ENCODE measurements at regions not wholly inside any gene's neighbourhood (a gene's known extent, or its start where the extent isn't known, plus 50 kb on each side); places are given as distances from the start of the nearest gene placed in this dataset.

DNA sequence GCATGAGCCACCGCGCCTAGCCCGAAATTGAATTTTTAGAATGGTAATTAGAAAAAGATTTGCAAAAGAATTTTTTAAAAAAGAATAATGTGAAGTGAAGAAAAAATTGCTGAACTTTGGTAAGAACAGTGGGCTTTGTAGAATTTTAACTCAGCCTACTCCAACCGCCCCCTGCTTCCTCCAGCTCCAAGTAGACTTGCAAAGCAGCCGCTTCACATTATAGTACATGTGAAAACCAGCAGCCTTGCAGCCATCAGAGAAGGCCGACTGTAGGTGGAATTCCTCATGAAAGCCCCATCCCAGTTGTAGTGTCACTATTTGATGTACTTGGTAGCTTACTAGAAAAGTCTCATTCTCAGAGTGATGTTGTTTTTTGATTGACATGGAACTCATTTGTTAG is 835.6 kb downstream of the TBC1D32 start:
- no peak for TF ChIP-seq EP300 (conservative IDR thresholded peaks at IDR 0.05; ENCODE audit: poor library complexity, severe bottlenecking)
- TF ChIP-seq MXI1 (conservative IDR thresholded peaks at IDR 0.05; ENCODE audit: poor library complexity, severe bottlenecking): no peak
- TF ChIP-seq REST (IDR thresholded peaks at IDR 0.05; ENCODE audit: borderline replicate concordance): no peak
- TF ChIP-seq RAD21 (conservative IDR thresholded peaks at IDR 0.05): no peak
- no peak for TF ChIP-seq SMC3 (conservative IDR thresholded peaks at IDR 0.05; ENCODE audit: poor library complexity)
- no peak for TF ChIP-seq POLR2AphosphoS5 (IDR thresholded peaks at IDR 0.05)
- TF ChIP-seq TAF1 (IDR thresholded peaks at IDR 0.05; ENCODE audit: low read depth): no peak
- no peak for TF ChIP-seq CTCF (IDR thresholded peaks at IDR 0.05; ENCODE audit: poor library complexity, severe bottlenecking)
- TF ChIP-seq EZH2 (IDR thresholded peaks at IDR 0.05; ENCODE audit: borderline replicate concordance, insufficient read depth, low read length, poor library complexity, severe bottlenecking): no peak
- Histone ChIP-seq H4K20me1 (ENCODE audit: insufficient read depth) (no peaks in the 10 kb centered on the region), H3K79me2 (replicated peaks; ENCODE audit: insufficient read depth, low read length) (no peaks in the 10 kb centered on the region)

DNA sequence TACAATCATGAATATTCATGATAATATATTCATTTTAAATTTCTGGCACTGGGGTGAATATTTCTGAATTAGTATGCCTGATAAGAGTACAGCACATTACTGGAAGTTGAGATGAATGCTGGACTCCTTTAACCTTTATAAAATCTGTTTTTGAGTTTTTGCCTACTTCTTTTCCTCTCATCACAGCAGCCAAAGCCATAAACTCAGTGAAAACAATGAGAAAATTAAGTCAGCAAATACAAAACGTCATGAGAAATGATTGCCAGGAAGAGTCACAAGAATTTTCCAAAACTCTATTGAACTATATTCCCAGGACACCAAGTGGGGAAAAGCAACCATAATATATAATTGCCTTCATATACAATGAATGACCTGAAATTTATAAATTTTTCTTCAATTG is 837.6 kb downstream of the TBC1D32 start:
- Histone ChIP-seq H3K27ac (ENCODE audit: low read length) (no peak overlapping the region), H3K27me3 (ENCODE audit: insufficient read depth, low read depth, low read length) (no peaks in the 10 kb centered on the region), H2AFZ (ENCODE audit: low read depth, low read length) (no peak overlapping the region), H3K36me3 (ENCODE audit: insufficient read depth, low read length) (no peaks in the 10 kb centered on the region), H3K9me2 (ENCODE audit: insufficient read depth, low read length) (no peaks in the 10 kb centered on the region), H3K79me2 (replicated peaks; ENCODE audit: insufficient read depth, low read length) (no peaks in the 10 kb centered on the region), H3F3A (ENCODE audit: insufficient read depth, low read length, poor library complexity, severe bottlenecking) (no peaks in the 10 kb centered on the region), H3K9ac (ENCODE audit: low read length) (no peak overlapping the region), H3K9me3 (ENCODE audit: low read length) (no peaks in the 10 kb centered on the region), H3K4me2 (ENCODE audit: low read length) (no peak overlapping the region), H3K4me3 (ENCODE audit: low read length) (no peak overlapping the region), H4K20me1 (ENCODE audit: insufficient read depth) (no peaks in the 10 kb centered on the region)
- no peak for TF ChIP-seq SMC3 (conservative IDR thresholded peaks at IDR 0.05; ENCODE audit: poor library complexity)
- no peak for TF ChIP-seq EP300 (conservative IDR thresholded peaks at IDR 0.05; ENCODE audit: poor library complexity, severe bottlenecking)
- no peak for TF ChIP-seq EZH2 (IDR thresholded peaks at IDR 0.05; ENCODE audit: borderline replicate concordance, insufficient read depth, low read length, poor library complexity, severe bottlenecking)
- TF ChIP-seq REST (IDR thresholded peaks at IDR 0.05; ENCODE audit: borderline replicate concordance): no peak
- TF ChIP-seq POLR2AphosphoS5 (IDR thresholded peaks at IDR 0.05): no peak
- no peak for TF ChIP-seq TAF1 (IDR thresholded peaks at IDR 0.05; ENCODE audit: low read depth)
- TF ChIP-seq MXI1 (conservative IDR thresholded peaks at IDR 0.05; ENCODE audit: poor library complexity, severe bottlenecking): no peak
- TF ChIP-seq RAD21 (conservative IDR thresholded peaks at IDR 0.05): no peak
- no peak for TF ChIP-seq CTCF (IDR thresholded peaks at IDR 0.05; ENCODE audit: poor library complexity, severe bottlenecking)

More for the DNA sequence above, 835.6 kb downstream of the TBC1D32 start:
- Histone ChIP-seq H3K4me3 (ENCODE audit: low read length) (no peak overlapping the region), H2AFZ (ENCODE audit: low read depth, low read length) (no peak overlapping the region), H3K36me3 (ENCODE audit: insufficient read depth, low read length) (no peaks in the 10 kb centered on the region), H3K9me3 (ENCODE audit: low read length) (no peaks in the 10 kb centered on the region), H3K4me2 (ENCODE audit: low read length) (no peak overlapping the region), H3K27me3 (ENCODE audit: insufficient read depth, low read depth, low read length) (no peaks in the 10 kb centered on the region), H3K9ac (ENCODE audit: low read length) (no peak overlapping the region), H3K27ac (ENCODE audit: low read length) (no peak overlapping the region), H3F3A (ENCODE audit: insufficient read depth, low read length, poor library complexity, severe bottlenecking) (no peaks in the 10 kb centered on the region), H3K9me2 (ENCODE audit: insufficient read depth, low read length) (no peaks in the 10 kb centered on the region)

Measured in neural cell (in vitro differentiated cells).